ENCODE measurements at regions not wholly inside any gene's neighbourhood (a gene's known extent, or its start where the extent isn't known, plus 50 kb on each side); places are given as distances from the start of the nearest gene placed in this dataset.

DNA sequence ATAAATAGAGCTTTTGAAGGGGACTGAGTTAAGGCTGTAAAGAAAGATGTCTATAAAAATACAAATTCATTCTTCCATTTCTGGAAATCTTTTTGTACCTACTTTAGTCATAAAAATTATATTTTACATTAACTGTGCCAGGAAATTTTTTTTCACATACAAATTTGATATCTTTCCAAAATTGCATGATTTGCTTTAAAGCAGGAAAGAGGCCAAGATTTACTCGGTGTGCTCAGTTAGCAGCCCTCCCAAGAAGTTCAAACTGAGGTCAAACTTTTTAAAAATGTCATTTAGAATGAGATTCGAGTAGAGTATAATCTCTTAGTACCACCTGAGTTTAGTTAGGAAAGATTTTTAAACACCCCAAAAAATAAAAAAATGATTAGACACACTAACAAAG is 173.2 kb upstream of the GRIP1 start:
- DNase-seq (ENCODE audit: low read depth) = no peak

DNA sequence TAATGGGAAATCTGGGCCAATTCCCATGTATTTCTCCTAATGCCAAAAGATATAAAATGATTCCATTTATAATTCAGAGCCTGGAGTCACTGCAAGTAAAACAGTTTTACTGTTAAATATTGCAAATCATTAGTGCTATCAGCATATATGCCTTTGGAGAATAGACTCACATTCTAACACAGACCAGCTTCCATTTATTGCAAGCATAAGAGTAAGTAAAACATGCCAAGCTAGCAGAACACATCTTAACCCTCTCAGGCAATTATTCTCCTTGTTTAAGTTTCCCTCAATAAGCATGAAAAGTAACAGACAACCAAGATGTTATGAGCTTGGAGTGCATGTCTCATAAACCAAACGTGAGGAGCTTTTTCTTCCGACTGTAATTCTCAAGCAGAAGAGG is 173.9 kb upstream of the GRIP1 start:
- no peak for DNase-seq (ENCODE audit: low read depth)

DNA sequence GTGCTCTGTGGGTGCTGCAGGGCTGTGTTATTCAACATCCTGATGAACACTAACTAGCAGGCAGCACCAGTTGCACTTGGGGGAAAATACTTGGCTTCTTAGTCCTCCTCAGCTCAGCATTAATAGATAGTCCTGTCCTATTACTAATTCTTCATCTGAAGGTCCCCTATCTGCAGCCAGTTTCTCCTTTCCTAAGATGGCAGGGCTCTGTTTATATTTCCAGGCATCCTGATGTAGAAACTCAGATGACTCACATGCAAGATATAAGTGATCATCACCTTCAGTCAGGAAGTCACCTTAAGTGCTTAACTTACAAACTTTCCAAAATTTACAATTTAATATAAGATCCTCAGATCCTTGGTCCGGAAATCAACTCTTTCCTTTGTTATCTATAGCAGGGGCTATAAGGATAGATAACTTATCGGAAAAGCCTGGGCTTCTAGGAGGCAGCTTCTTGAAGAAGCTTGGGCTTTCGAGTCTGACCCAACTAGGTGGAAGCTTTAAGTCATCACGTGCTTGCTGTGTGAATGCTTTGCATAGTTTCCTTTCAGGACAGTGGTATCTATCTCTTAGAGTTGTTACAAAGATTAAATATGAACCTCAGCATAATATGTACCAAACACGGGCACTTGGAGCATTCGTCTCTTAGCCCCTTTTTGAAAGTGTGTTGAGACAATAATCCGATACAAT is 181.0 kb upstream of the GRIP1 start:
- DNase-seq (ENCODE audit: low read depth) = no peak

DNA sequence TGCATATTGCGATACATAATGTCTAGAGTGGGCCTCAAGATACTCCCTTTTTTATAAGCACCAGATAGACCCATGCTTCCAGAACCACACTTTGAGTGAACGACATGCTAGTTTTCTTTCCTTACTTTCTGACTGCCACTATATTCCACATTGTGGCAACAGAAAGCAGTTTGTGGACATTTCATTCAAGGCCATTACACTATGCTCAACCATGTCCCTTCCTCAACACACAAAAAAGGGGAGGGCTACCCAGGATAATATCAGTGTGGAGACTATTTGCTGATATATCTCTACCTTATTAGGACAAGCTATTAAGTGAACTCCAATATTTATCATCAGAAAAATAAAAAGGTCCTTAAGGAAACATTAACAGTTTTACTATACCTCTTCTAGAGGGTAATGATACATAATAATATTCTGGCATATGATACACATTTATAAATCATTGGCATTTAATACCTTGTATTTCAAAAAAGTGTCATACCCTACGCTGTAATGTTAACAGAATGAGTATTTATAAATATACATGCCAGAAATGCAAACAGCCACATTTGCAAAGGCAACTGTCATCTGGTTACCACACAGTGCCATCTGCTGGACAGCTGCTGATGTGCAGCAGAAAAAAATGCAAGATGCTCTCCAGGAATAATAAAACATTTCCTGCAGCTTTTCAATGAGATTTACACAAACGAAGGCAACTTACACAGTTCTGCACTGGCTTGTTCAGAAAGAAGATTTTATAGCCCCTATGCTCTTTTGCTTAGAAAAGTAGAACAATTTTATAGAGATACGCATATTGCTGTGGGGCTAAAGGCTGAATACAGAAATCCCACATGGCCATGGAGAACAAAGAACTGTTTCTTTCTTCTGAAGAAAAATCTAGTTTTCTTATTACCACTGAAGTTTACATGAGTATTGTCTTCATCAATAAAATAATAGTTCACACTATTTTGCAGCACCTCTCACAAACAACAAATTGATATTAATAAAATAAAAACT is 182.2 kb upstream of the GRIP1 start:
- DNase-seq (ENCODE audit: low read depth) = peak; percentile 60

DNA sequence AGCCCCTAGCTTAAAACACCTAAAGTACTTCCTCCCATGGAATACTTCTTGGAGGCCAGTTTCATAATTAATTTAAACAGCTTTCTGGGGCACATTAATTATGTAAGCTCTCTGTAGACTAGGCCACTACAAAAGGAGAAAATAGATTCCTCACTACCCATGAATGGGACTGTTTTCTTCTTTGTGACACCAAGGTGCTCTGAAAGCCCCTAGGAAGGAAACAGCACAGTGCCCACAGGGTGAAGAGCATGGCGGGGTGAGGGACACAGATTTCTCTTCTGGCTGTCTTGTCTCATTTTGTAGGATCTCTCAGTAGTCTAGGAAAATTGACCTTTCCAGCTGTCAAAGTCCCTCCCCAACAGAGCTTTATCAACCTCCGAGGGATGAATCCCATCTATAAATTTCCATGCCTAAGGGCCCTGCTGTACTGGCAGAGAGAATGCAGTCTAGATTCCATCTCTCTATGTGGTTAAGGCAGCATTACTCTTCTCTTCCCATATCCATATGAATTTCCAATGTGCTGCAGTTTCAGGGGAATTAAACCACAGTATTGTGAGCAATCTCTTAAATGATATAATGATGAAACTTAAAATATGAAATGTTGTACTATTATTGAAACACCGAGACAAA is 183.6 kb upstream of the GRIP1 start:
- no peak for DNase-seq (ENCODE audit: low read depth)

DNA sequence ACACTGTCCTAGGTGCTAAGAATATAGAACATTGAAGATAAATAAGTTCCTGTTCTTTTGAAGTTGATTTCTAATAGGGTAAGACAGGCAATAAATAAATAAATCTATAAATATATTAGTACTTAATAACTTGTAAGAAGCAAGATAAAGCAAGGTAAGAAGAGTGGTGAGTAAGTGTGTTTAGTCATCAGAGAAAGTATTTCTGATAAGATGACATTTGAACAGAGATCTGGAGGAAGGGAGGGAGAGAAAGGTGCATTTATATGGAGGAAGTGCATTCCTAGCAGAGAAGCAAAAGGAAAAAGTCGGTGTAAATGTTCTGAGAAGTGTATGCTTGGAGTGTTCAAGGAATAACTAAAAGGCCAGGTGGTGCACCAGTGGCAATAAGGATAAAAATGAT is 184.4 kb upstream of the GRIP1 start:
- DNase-seq (ENCODE audit: low read depth) = no peak

DNA sequence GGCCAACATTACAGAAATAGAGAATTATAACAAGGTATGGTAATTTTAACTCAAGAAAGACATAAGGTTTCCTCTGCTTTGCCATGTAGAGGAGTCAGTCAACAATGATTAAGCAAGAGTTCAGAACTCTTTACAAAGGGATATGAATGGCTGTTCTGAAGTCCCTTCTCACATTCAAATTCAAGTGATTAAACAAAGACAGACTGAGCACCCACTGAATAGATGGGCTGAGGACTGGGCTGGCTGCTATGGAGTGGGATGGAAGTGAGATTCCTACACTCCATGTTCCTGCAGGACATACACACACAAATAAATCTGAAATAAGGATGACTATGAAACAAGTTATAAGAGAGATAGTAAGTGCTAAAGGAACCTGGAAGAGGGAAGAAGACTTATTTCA is 199.0 kb upstream of the GRIP1 start:
- DNase-seq (ENCODE audit: low read depth) = no peak

DNA sequence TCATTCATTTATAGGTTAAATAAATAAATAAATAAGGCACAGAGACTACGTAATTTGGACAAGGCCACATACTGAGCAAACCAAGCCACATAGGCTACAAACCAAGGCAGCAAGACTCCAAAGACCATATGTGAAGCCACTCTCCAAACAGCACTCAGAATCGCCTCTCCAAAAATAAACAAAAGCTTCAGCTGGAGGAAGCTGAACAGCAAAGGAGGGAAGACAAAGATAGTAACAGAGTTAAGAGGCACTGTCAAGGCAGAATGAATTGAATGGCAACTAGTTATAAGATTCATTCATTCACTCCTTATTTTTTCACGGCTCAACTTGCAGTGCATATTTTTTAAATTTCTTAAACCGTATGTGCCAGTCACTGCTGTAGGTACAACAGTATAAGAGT is 200.5 kb upstream of the GRIP1 start:
- no peak for DNase-seq (ENCODE audit: low read depth)

DNA sequence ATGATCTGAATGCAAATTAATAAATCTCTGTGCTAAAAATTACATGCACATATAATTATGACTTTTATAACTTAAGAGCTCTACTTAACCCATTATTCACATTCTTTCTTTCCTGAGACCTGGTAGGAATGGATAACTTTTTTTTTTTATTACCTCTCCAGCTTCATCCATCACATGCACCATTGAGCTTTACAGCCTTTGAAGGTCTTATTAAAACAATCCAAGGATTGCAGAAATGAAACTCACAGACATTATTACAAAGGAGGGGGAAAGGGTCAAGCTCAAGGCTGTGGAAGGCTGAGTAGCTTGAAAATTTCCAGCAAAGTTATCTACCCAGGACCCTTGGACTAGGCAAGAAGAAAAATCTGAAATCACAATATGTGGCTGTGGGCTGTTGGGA is 202.5 kb upstream of the GRIP1 start:
- DNase-seq (ENCODE audit: low read depth) = no peak

DNA sequence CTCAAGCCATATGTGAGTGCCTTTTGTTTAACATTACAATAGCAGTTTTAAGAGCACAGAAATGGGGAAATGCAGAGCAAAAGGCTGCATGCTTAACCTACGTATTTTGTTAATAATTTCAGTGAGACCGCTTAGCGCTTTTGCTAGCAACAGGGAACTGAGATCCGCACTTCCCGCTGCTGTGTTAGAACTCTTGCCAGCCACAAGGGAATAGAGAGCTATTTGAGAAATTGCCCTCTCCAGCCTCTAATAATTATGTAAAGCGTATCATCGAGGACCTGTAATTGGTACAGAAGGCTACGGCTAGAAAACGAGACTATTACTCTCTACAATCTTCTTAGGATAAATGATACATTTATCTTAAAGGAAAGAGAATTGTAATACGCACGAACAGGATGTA is 205.2 kb upstream of the GRIP1 start:
- DNase-seq (ENCODE audit: low read depth) = no peak

DNA sequence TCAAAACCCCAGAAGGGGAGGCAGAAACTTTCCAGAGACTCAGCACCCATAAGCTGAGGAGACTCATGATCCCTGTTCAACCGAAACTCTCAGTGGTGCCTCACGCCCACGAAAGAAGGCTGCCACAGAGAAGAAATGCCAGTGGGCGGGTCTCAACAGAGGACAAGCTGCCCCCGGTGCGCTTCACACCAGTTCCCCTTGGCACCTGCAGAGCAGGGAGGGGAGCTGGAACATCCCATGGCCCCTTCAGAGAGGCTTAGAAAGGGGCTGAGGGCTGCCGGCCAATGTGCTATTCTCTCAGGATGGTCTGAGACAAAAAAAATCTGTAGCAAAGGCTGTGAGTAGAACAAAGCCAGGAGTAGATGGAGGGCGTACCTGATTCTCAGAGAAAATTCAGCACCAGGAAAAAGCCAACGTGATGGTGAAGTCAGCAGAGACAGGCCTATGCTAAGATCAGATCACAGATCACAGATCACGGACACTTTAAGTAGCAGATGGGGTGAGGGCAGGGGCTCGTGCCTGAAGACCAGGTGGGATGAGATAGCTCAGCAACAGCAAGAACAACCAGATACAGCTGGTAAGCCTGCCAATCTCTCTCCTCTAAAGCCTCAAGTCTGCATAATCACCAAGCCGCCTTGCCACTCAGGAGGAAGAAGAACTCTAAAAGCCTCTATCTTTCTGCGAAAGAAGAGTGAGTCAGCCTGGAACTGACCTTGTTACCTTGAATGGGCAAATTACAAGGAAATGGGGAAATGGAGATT is 206.4 kb upstream of the GRIP1 start:
- DNase-seq (ENCODE audit: low read depth) = no peak

DNA sequence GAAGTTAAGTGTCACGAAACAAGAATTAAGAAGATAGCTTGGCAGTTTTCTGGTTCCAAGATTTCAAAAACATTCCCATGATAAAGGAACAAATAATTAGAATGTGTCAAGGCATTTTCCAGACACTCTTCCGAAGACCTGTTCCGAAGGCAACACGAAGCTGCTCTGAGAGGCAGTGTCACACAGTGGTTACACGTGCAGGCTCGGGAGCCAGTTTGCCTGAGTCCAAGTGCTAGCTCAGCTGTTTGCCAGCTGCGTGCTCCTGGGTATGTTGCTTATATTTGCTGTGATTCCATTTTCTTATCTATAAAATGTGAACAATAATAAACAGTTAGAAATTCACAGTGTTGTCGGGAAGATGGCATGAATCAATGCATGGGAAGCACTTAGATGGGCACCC is 217.9 kb upstream of the GRIP1 start:
- DNase-seq (ENCODE audit: low read depth) = no peak

DNA sequence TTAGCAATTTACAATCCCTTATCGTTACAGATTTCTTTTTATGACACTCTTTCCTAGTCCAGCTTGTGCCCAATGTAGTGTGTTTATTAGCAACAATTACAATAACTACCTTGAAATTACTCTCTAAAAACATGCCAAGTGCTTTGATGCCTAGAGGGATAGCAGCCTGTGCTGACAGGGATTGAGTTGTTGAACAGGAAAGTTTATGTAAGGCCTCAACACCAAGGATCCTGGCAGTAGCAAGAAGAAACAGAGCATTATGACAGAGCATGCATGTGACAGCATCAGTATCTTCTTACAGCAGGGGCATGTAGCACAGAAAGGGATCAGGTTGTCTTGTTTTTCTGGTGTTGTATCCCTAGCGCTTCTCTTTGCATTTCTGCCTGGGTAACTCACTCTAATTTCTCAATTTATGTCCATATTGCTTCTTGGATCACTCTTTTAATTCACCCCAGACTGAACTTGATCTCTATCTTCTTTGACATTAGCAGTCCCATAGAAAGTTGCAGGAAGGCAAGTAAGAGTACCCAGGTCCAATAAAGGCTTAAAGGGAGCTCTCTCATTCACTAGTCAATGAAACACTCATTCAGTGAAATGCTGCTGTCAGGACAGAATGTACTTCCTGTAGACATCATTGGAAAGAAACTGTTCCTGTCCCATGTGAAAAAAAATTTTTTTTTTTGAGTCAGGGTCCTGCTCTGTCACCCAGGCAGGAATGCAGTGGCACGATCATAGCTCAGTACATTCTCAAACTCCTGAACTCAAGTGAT is 220.0 kb upstream of the GRIP1 start:
- no peak for DNase-seq (ENCODE audit: low read depth)

DNA sequence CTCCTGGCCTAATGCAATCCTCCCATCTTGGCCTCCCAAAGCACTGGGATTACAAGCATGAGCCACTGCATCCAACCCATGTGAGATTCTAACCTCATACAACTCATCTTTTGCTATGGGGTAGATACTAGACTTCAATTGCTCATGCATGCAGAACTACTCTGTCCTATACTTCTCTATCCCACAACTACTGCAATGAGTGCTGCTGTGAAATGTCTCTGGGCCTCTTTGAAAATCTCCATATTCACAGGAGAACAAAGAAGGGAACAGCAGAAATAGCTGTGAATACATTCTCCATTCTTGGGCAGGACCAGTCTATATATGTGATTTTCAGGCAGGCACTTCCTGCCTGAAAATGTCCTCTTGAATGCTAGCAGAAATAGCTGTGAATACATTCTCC is 220.7 kb upstream of the GRIP1 start:
- no peak for DNase-seq (ENCODE audit: low read depth)

DNA sequence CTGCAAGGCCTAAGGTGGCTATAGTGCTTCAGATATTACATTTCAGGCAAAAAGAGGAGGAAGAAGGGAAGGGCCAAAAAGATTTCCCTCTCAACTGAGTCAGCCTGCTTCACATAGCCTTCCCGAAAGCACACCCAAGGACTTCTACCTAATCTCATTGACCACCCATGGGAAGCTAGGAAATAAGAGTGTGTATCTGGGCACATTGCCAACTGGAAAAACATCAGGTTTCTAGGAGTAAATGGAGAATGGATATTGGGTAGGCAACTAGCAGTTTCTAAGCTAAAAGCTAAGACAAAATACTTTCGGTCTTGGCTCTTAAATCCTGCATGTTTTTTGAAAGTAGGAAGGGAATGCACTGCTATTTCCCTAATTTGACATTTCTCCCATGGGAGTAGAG is 221.7 kb upstream of the GRIP1 start:
- no peak for DNase-seq (ENCODE audit: low read depth)

DNA sequence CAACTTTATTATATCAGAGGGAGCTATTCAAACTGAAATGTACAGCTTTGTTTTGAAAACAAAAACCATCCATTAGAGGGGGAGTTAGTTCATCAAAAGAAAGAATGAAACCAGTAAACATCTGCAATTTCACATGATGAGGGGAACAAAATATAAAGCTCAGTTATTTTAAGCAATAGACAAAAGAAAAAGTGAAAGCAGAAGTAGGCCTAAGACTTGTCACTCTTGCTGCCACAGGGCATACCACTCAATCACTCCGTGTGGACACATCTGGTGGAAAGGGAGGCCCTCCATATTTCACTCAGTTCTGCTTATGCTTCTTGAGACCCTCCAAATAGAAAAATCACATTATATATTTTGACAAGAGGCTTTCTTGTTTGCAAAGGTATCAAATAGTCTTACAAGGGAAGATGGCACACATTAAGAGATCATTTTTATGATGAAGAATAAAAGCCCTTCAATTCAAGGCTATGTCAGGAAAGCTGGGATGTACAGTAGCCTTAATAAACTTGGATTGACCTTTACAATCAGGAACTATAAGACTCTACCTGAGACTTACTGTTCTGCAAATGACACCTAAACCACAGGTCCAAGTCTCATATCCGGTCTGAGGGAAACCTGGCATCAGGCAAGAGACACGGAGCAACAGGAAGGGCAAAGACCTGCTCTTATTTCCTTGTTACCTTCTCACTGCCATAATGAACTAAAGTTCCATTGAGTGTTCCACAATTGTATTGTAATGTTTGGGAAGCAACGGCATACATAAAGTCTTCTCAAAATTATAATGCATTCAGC is 222.5 kb upstream of the GRIP1 start:
- DNase-seq (ENCODE audit: low read depth) = no peak

DNA sequence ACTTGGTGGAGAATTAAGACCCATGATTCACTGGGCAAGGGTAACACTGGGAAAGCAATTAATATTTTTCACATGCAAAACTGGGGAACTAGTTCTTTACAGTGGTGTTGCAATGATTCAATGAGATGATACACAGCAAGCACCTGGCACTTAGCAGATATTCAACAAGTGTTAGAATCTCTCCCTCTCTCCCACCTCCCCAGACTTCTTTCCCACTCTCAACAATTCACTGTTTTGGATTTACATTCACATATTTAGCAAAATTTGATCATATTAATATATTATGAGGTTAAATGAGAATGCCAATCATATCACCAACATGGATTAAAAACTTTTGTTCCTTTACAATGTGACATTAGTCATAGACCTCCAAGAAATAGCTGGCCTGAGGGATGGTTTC is 223.1 kb upstream of the GRIP1 start:
- DNase-seq (ENCODE audit: low read depth) = no peak

DNA sequence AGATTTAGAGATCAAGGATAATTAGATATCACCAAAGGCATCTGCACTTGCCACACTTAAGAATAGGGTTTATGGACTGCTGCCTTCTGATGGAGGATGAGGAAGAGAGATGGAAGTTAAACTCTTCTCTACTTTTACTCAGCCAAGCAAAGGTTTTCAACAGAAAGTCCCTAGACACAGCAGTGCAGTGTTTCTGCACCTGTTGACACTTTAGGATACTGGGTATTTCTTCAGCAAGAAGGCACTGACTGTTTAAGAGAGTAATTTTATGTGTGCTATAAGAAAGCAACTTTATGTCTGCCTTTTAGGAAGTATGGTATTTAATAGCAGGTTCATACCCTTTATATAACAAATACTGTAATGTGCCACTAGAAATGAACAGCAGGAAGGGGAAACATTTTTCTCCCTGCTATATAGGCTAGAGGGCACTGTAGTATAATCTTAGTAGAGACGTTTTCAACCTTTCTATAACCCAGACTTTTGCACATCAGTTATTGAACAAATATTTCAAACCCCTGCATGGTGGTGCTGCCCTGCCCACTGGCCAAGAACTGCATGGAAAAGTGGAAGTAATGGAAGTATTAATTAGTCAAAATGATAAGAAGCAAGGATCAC is 225.0 kb upstream of the GRIP1 start:
- no peak for DNase-seq (ENCODE audit: low read depth)

DNA sequence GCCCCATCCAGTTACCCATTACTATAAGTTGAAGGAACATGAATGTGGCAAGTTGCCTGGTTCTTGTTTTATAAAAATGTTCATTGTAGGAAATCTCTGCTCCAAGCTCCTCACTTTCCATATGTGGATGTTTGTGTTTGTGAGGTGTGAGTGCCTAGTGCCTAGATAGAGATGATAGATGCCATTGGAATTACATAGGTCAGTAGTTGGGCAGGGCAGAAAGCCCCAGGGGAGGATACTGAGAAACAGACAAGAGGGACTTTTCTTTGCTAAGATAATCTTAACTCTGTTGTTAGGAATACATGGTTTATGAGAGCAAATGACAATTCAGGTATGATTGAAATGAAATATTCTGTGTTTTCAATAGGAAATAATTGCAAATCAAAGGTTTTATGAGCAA is 226.3 kb upstream of the GRIP1 start:
- no peak for DNase-seq (ENCODE audit: low read depth)

DNA sequence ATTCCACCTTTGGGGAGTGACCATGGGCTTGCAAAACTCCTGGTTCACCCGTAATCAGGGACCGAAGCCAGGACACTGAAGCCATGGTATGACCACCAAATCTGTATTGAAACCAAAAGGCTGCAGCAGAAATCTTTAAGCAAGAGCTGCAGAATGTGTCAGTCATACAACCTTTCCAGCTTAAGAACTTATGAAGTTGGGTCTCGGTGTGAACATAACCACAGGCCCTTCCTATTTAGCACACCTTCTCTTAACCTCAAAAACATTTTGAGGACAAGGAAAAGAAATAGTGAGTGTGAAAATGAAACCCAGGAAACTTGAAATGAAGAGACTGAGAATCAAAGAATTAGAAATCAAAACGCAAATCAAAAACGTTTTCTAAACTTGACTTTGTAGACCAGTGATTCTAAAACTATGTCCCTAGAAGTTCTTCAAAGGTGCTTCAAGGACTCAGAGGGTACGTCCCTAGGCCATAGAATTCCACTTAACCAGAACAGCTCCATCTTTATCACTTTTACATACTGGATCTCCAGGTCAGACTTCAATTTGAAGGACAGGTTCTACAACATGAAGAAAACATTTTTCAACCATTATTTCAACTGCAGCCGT is 231.6 kb upstream of the GRIP1 start:
- no peak for DNase-seq (ENCODE audit: low read depth)
